ENCODE measurements at regions not wholly inside any gene's neighbourhood (a gene's known extent, or its start where the extent isn't known, plus 50 kb on each side); places are given as distances from the start of the nearest gene placed in this dataset.

GRCh38 chr7:92926697-92927044, 90.3 kb upstream of the CDK6 start:
- no peak for TF ChIP-seq CTCF (IDR thresholded peaks at IDR 0.05)
- TF ChIP-seq EP300 (IDR thresholded peaks at IDR 0.05): no peak
- no peak for TF ChIP-seq POLR2A (IDR thresholded peaks at IDR 0.05)
